PC-3 (cell line): ENCODE measurements at regions not wholly inside any gene's neighbourhood (a gene's known extent, or its start where the extent isn't known, plus 50 kb on each side); places are given as distances from the start of the nearest gene placed in this dataset.

Experiments used
- EZH2phosphoT487 ChIP-seq: fragments of 300-600 bp; sonication (generic); IDR thresholded peaks from 2 replicates; pipeline ENCODE4 v1.6.1; 2018; ENCODE audit warnings: mild to moderate bottlenecking, antibody characterized with exemption, low read length, borderline replicate concordance
- TF ChIP-seq, protein P1 (sequence below): fragments of 300-600 bp; sonication (generic); conservative IDR thresholded peaks from 2 replicates; pipeline ENCODE4 v1.5.1; 2017; ENCODE audit warnings: antibody characterized with exemption, low read depth, mild to moderate bottlenecking, low read length

DNA sequence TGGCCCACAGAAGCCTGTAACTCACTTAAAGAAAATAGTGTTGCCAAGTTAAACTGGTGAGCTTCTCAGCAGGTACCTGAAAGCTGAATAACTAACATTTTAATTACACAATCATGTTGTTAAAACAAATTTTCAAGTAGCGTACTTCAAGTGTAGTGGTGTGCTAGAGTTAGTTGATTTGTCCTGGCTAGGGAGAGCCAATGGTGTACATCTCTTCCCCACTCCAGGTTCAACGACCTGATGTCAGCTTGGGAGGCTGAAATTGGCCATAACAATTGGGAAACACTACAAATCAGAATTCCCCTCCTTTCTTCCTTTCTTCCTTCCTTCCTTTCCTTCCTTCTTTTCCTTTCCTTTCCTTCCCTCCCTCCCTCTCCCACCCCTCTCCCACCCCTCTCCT lies 295.3 kb upstream of the SLC24A2 start:
- TF ChIP-seq, protein P1, sequence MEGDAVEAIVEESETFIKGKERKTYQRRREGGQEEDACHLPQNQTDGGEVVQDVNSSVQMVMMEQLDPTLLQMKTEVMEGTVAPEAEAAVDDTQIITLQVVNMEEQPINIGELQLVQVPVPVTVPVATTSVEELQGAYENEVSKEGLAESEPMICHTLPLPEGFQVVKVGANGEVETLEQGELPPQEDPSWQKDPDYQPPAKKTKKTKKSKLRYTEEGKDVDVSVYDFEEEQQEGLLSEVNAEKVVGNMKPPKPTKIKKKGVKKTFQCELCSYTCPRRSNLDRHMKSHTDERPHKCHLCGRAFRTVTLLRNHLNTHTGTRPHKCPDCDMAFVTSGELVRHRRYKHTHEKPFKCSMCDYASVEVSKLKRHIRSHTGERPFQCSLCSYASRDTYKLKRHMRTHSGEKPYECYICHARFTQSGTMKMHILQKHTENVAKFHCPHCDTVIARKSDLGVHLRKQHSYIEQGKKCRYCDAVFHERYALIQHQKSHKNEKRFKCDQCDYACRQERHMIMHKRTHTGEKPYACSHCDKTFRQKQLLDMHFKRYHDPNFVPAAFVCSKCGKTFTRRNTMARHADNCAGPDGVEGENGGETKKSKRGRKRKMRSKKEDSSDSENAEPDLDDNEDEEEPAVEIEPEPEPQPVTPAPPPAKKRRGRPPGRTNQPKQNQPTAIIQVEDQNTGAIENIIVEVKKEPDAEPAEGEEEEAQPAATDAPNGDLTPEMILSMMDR = no peak
- no peak for TF ChIP-seq EZH2phosphoT487
